ENCODE measurements at regions not wholly inside any gene's neighbourhood (a gene's known extent, or its start where the extent isn't known, plus 50 kb on each side); places are given as distances from the start of the nearest gene placed in this dataset.

DNA sequence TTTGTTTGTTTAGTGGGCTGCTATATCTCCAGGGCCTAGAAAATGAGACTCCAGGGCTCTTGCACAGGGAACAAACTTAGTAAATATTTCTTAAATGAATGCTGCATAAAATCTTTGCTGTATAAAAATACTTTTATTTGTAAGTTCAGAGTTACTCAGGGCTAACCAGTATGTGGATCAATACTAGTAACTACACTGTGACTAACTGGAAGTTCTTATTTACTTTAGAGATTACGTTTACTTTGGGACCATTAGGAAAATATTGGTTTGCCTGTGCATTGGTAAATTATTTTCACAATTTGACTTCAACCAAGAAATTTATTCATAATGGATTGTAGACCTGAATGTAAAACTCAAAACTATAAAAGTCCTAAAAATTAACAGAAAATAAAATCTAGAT, 575.5 kb downstream of the RNF144A start:
- TF ChIP-seq, protein P1, sequence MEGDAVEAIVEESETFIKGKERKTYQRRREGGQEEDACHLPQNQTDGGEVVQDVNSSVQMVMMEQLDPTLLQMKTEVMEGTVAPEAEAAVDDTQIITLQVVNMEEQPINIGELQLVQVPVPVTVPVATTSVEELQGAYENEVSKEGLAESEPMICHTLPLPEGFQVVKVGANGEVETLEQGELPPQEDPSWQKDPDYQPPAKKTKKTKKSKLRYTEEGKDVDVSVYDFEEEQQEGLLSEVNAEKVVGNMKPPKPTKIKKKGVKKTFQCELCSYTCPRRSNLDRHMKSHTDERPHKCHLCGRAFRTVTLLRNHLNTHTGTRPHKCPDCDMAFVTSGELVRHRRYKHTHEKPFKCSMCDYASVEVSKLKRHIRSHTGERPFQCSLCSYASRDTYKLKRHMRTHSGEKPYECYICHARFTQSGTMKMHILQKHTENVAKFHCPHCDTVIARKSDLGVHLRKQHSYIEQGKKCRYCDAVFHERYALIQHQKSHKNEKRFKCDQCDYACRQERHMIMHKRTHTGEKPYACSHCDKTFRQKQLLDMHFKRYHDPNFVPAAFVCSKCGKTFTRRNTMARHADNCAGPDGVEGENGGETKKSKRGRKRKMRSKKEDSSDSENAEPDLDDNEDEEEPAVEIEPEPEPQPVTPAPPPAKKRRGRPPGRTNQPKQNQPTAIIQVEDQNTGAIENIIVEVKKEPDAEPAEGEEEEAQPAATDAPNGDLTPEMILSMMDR (IDR thresholded peaks at IDR 0.05): no peak
- H3K27me3 Mint-ChIP-seq (ENCODE audit: insufficient read depth): no peaks in the 10 kb centered on the region

DNA sequence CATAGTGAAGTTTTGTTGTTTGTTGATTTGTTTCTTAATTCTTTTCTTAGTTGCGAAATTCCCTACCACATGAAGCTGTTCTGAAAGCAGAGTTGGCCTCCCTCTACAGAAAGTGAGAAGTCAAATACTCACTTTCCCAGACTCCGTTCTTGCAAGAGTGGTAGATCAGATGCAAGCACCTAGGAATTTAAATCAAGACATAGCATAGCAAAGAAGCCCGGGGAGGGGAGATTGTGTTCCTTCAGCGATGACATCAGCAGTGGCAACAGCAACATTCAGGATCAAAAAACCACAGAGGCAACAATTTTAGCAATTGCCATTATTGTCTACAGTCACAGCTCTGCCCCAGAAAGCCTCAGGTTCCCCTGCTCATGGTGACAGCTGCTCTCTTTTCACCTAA, 580.0 kb downstream of the RNF144A start:
- Mint-ChIP-seq H3K4me3 (no peak overlapping the region), H3K36me3 (ENCODE audit: low read depth) (no peaks in the 10 kb centered on the region), H3K27ac (no peak overlapping the region), H3K4me1 (ENCODE audit: low read depth) (no peaks in the 10 kb centered on the region), H3K27me3 (ENCODE audit: insufficient read depth) (no peaks in the 10 kb centered on the region), H3K9me3 (peaks cover 40% of the 10 kb centered on the region)
- no peak for DNase-seq
- TF ChIP-seq, protein P1 (IDR thresholded peaks at IDR 0.05): no peak

More for the DNA sequence above, 575.5 kb downstream of the RNF144A start:
- no peak overlapping the region for H3K4me3 Mint-ChIP-seq
- H3K36me3 Mint-ChIP-seq (ENCODE audit: low read depth): 0 out of 2 replicates have a peak, but pooled peaks cover 3% of the 10 kb centered on the region
- H3K4me1 Mint-ChIP-seq (ENCODE audit: low read depth): no peaks in the 10 kb centered on the region
- no peak overlapping the region for H3K27ac Mint-ChIP-seq
- DNase-seq: no peak
- H3K9me3 Mint-ChIP-seq: peaks cover 41% of the 10 kb centered on the region

DNA sequence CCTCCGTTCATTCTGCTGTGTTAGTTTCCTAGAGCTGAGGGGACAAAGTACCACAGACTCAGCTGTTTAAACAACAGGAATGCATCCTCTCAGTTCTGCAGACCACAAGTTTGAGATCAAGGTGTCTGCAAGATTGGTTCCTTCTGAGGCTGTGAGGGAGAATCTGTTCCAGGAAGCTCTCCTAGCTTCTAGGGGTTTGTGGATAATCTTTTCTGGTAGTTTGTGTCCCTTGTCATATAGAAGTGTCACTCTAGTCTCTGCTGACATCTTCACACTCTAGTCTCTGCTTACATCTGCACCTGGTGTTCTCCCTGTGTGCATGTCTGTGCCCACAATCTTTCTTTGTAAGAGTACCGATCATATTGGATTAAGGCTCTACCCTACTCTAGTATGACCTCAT, 581.8 kb downstream of the RNF144A start:
- Mint-ChIP-seq H3K4me1 (ENCODE audit: low read depth) (no peaks in the 10 kb centered on the region), H3K27ac (no peak overlapping the region), H3K27me3 (ENCODE audit: insufficient read depth) (no peaks in the 10 kb centered on the region), H3K36me3 (ENCODE audit: low read depth) (no peaks in the 10 kb centered on the region), H3K4me3 (no peak overlapping the region), H3K9me3 (peaks cover 36% of the 10 kb centered on the region)
- DNase-seq: no peak
- TF ChIP-seq, protein P1 (IDR thresholded peaks at IDR 0.05): no peak

DNA sequence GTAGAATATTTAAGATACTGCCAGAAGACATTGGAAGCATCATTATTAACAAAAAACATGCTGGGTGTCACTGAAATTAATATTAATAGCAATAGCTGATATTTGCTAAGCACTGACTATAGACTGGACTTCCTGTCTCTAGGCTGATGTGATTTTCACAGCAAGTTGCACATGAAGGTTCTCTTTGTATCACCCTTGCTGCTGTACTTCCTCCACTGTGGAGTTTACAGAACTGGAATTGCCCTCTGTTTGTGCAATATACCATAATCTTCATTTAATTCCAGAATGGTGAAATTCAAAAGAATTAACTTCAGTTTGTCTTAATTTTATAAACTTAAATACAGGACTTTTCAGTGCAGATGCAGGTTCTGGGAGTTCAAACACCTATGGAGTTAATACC, 585.1 kb downstream of the RNF144A start:
- no peak overlapping the region for H3K27ac Mint-ChIP-seq
- H3K9me3 Mint-ChIP-seq: peaks cover 22% of the 10 kb centered on the region
- H3K27me3 Mint-ChIP-seq (ENCODE audit: insufficient read depth): no peaks in the 10 kb centered on the region
- no peaks in the 10 kb centered on the region for H3K36me3 Mint-ChIP-seq (ENCODE audit: low read depth)
- H3K4me1 Mint-ChIP-seq (ENCODE audit: low read depth): no peaks in the 10 kb centered on the region
- no peak for DNase-seq
- TF ChIP-seq, protein P1 (IDR thresholded peaks at IDR 0.05): no peak
- no peak overlapping the region for H3K4me3 Mint-ChIP-seq

DNA sequence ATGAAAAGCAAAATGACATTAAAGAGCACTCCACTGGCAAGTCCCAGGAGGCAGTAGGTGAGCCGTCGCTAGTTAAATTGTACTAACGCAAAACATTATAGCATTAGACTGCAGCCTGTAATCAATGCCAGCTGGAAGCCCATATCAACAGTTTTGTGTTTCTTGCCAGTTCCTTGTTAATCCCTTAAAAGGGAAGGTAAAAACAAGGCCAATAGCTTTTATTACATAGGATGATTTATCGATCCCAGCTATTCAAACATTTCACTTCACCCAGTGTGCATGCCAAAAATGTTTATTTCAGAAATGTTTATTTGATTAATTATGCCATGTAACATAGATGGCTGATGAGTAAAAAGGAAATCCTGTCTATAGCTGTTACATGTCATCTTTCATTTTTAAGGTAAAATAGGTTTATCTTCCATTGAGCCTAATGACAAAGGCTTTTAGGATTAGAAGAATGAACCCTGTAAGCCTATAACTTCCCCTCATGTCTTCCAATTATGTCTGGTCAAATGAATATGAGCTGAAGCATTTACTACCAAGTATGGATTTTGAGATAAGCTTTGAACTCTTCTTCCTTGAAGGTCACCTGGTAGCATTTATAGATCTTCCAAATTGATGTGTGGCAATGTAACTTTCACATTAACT, 591.2 kb downstream of the RNF144A start:
- DNase-seq: no peak
- no peak overlapping the region for H3K4me3 Mint-ChIP-seq
- no peaks in the 10 kb centered on the region for H3K4me1 Mint-ChIP-seq (ENCODE audit: low read depth)
- H3K27ac Mint-ChIP-seq: no peak overlapping the region
- H3K36me3 Mint-ChIP-seq (ENCODE audit: low read depth): no peaks in the 10 kb centered on the region
- peaks cover 5% of the 10 kb centered on the region; the same call in 1 of the 2 replicates for H3K9me3 Mint-ChIP-seq
- TF ChIP-seq, protein P1 (IDR thresholded peaks at IDR 0.05): no peak
- no peaks in the 10 kb centered on the region for H3K27me3 Mint-ChIP-seq (ENCODE audit: insufficient read depth)

Measured in HFFc6 (cell line).